Stimulated activated effector memory CD8-positive, alpha-beta T cell treated with anti-CD3 and anti-CD28 coated beads, Interleukin-12 subunit alpha, Interleukin-12 subunit beta, amount 100 ng/mL, for 72 hours (primary cell): ENCODE measurements at regions not wholly inside any gene's neighbourhood (a gene's known extent, or its start where the extent isn't known, plus 50 kb on each side); places are given as distances from the start of the nearest gene placed in this dataset.

ENCODE experiments used
- ATAC-seq: fragments of 150-1000 bp; cut with Tn5 transposase; 2 replicates; pipeline ENCODE4 v1.10.0; 2021
- DNase-seq, 2 donors: peaks; one replicate each; pipeline ENCODE4 v3.0.0; 2021 to 2022; ENCODE audit warnings: low spot score in 2 of 2
- H3K27ac Mint-ChIP-seq: one replicate; pipeline ENCODE4 v1.8.0; 2022; ENCODE audit warnings: mild to moderate bottlenecking, mixed read lengths
- H3K36me3 Mint-ChIP-seq: one replicate; pipeline ENCODE4 v1.8.0; 2022; ENCODE audit warnings: mild to moderate bottlenecking, mixed read lengths
- H3K4me1 Mint-ChIP-seq: one replicate; pipeline ENCODE4 v1.8.0; 2022; ENCODE audit warnings: mixed read lengths
- H3K4me3 Mint-ChIP-seq: one replicate; pipeline ENCODE4 v1.8.0; 2022; ENCODE audit warnings: mild to moderate bottlenecking, mixed read lengths
- H3K9me3 Mint-ChIP-seq: one replicate; pipeline ENCODE4 v1.8.0; 2022; ENCODE audit warnings: mixed read lengths

GRCh38 chr5:176711883-176712282, 64.6 kb downstream of the TSPAN17 start:
- ATAC-seq (no peak), DNase-seq (no peak)
- Mint-ChIP-seq H3K4me1 (no peaks in the 10 kb centered on the region), H3K36me3 (no peaks in the 10 kb centered on the region), H3K27ac (no peak overlapping the region), H3K9me3 (no peaks in the 10 kb centered on the region), H3K4me3 (no peak overlapping the region)

GRCh38 chr5:176712546-176713304, 65.4 kb downstream of the TSPAN17 start:
- Mint-ChIP-seq H3K4me1 (no peaks in the 10 kb centered on the region), H3K4me3 (no peak overlapping the region)

GRCh38 chr5:176713409-176713808, 66.1 kb downstream of the TSPAN17 start:
- no peaks in the 10 kb centered on the region for H3K4me1 Mint-ChIP-seq
- H3K36me3 Mint-ChIP-seq = no peaks in the 10 kb centered on the region
- DNase-seq (no peak), ATAC-seq (no peak)
- no peak overlapping the region for H3K27ac Mint-ChIP-seq
- H3K9me3 Mint-ChIP-seq = no peaks in the 10 kb centered on the region
- H3K4me3 Mint-ChIP-seq = no peak overlapping the region

More at GRCh38 chr5:176712546-176713304, 65.4 kb downstream of the TSPAN17 start:
- ATAC-seq = no peak
- DNase-seq = no peak
- H3K27ac Mint-ChIP-seq = no peak overlapping the region
- H3K36me3 Mint-ChIP-seq = no peaks in the 10 kb centered on the region
- H3K9me3 Mint-ChIP-seq = no peaks in the 10 kb centered on the region

GRCh38 chr5:176714067-176714466, 66.8 kb downstream of the TSPAN17 start:
- no peak for DNase-seq
- H3K4me1 Mint-ChIP-seq = no peaks in the 10 kb centered on the region
- no peak overlapping the region for H3K27ac Mint-ChIP-seq
- ATAC-seq = peak; percentile 26
- H3K4me3 Mint-ChIP-seq = no peak overlapping the region
- H3K9me3 Mint-ChIP-seq = no peaks in the 10 kb centered on the region
- no peaks in the 10 kb centered on the region for H3K36me3 Mint-ChIP-seq

GRCh38 chr5:176716320-176716719, 69.0 kb downstream of the TSPAN17 start:
- H3K4me1 Mint-ChIP-seq = no peaks in the 10 kb centered on the region
- no peaks in the 10 kb centered on the region for H3K9me3 Mint-ChIP-seq
- DNase-seq (no peak), ATAC-seq (no peak)
- no peak overlapping the region for H3K27ac Mint-ChIP-seq
- H3K4me3 Mint-ChIP-seq = no peak overlapping the region
- H3K36me3 Mint-ChIP-seq = no peaks in the 10 kb centered on the region

DNA sequence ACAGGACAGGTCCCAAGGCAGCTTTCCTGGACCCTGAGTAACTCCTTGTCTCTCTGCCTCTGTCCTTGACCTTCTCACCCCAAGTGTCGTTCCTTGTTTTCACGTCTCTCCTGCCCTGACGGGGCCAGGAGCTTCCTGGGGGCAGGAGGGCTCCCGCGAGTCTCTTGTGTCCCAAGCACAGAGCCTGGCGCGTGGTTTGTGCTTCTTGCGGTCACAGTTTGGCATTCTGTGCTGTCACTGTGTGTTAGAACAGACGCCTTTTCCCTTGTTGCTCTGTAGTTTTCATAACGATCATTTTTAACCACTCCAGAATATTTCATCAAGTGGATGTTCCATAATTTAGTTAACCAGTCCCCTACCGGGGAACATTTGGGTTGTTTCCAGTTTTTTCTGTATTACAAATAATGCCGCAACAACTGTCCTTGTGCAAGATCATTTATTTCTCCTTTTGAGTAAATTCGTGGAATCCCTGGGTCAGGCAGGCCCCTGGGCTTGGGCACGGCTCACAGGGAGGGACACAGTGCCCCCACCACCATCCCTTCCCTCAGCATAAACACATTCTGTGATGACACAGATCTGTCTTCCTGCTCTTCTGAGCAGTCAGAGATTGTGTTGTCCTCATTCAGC, 71.9 kb downstream of the TSPAN17 start:
- peaks cover 6% of the 10 kb centered on the region for H3K36me3 Mint-ChIP-seq
- H3K4me1 Mint-ChIP-seq = peaks cover 18% of the 10 kb centered on the region
- DNase-seq (no peak), ATAC-seq (no peak)
- H3K4me3 Mint-ChIP-seq = no peak overlapping the region
- no peaks in the 10 kb centered on the region for H3K9me3 Mint-ChIP-seq
- H3K27ac Mint-ChIP-seq = no peak overlapping the region

DNA sequence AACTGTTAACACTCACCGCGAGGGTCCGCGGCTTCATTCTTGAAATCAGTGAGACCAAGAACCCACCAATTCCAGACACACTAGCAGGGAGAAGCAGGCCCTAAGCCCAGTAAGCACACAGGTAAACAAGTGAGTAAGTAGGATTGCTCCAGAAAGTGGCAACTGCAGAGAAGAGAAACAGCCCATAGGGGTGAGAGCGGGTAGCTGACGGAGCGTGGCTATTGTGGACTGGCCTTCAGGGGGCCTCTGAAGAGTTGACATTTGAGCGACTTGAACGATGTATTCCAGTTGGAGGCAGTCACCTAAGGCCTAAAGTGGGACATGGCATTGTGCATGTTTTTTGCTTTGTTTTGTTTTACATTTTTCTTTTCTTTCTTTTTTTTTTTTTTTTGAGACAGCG, 74.2 kb downstream of the TSPAN17 start:
- no peak for DNase-seq
- no peak for ATAC-seq
- Mint-ChIP-seq H3K4me1 (peaks cover 33% of the 10 kb centered on the region), H3K4me3 (no peak overlapping the region), H3K27ac (no peak overlapping the region), H3K36me3 (peaks cover 6% of the 10 kb centered on the region), H3K9me3 (no peaks in the 10 kb centered on the region)

- Mint-ChIP-seq H3K27ac (no peak overlapping the region), H3K4me1 (peaks cover 39% of the 10 kb centered on the region), H3K4me3 (peak overlapping the region; percentile 31), H3K36me3 (peaks cover 6% of the 10 kb centered on the region), H3K9me3 (no peaks in the 10 kb centered on the region)
- DNase-seq (no peak), ATAC-seq (no peak)
Observed at GRCh38 chr5:176722757-176723156, 75.5 kb downstream of the TSPAN17 start.

- no peaks in the 10 kb centered on the region for H3K9me3 Mint-ChIP-seq
- DNase-seq (no peak), ATAC-seq (peak; percentile 82)
- peak overlapping the region; percentile 53 for H3K27ac Mint-ChIP-seq
- H3K36me3 Mint-ChIP-seq = peaks cover 6% of the 10 kb centered on the region
- H3K4me3 Mint-ChIP-seq = peak overlapping the region; percentile 31
- H3K4me1 Mint-ChIP-seq = peaks cover 39% of the 10 kb centered on the region
Observed at GRCh38 chr5:176723440-176723839, 76.2 kb downstream of the TSPAN17 start.

DNA sequence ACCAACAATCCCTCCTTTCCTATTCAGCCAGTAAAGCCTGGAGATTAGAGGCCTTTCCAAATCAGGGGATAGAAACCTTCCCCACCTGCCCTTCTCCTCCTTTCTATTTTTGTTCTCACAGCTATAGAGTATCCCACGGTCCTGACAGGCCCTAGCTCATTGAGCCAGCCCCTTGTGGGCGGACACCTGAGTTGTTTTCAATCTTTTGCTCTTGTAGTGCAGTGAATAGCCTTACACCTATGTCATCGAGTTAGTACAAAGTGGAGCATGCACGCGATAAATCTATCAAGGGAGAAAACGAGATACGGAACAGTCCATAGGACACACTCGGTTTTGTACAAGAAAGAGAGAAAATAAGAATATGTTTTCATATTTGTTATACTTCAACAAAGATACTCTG, 77.2 kb downstream of the TSPAN17 start:
- DNase-seq = no peak
- H3K4me1 Mint-ChIP-seq = peaks cover 39% of the 10 kb centered on the region
- H3K9me3 Mint-ChIP-seq = no peaks in the 10 kb centered on the region
- no peak overlapping the region for H3K4me3 Mint-ChIP-seq
- no peak for ATAC-seq
- H3K27ac Mint-ChIP-seq = peak overlapping the region; percentile 15
- H3K36me3 Mint-ChIP-seq = peaks cover 6% of the 10 kb centered on the region

DNA sequence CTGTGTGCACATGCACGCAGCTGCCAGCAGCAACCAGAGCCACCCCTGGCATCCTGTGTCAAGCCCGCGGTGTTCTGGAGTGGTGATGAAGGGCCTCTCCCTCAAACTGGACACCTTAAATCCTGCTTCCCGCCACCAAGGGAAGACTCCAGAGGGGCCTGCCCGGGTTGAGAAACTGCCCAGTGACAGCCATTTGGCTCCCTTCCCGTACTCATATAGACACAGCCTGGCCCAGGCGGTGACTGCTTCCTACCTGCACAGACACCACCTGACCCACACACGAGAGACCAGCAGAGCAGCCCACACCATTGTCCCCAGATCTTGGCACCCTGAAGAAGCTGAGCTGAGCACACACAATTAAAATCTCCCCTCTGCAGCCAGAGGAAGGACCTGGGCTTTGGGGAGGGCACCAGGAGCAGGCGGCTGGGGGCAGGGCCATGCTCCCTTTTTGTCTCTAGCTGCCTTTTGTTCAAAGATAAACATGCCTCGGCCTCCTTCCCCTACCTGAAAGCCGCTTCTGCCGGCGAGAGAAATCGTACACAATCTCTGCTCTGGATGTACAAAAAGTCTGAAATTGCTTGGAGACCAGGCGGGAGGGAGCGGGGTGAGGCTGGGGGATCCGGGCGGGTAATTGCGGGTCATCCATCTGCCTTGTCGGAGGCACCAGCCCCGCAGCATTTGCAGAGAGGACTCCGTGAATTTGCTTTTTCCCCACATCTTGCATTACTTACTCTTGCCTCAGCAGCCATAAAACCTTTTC, 78.4 kb downstream of the TSPAN17 start:
- DNase-seq (no peak), ATAC-seq (peak; percentile 5)
- Mint-ChIP-seq H3K27ac (no peak overlapping the region), H3K4me1 (peaks cover 39% of the 10 kb centered on the region), H3K4me3 (no peak overlapping the region), H3K36me3 (peaks cover 6% of the 10 kb centered on the region), H3K9me3 (no peaks in the 10 kb centered on the region)

- Mint-ChIP-seq H3K27ac (peak overlapping the region; percentile 68), H3K36me3 (peaks cover 6% of the 10 kb centered on the region), H3K4me3 (no peak overlapping the region), H3K9me3 (no peaks in the 10 kb centered on the region), H3K4me1 (peaks cover 39% of the 10 kb centered on the region)
- no peak for DNase-seq
- peak; percentile 52 for ATAC-seq
Observed at GRCh38 chr5:176726746-176727527, 79.7 kb downstream of the TSPAN17 start.

- peaks cover 37% of the 10 kb centered on the region for H3K4me1 Mint-ChIP-seq
Observed at GRCh38 chr5:176727528-176727900, 80.2 kb downstream of the TSPAN17 start.

DNA sequence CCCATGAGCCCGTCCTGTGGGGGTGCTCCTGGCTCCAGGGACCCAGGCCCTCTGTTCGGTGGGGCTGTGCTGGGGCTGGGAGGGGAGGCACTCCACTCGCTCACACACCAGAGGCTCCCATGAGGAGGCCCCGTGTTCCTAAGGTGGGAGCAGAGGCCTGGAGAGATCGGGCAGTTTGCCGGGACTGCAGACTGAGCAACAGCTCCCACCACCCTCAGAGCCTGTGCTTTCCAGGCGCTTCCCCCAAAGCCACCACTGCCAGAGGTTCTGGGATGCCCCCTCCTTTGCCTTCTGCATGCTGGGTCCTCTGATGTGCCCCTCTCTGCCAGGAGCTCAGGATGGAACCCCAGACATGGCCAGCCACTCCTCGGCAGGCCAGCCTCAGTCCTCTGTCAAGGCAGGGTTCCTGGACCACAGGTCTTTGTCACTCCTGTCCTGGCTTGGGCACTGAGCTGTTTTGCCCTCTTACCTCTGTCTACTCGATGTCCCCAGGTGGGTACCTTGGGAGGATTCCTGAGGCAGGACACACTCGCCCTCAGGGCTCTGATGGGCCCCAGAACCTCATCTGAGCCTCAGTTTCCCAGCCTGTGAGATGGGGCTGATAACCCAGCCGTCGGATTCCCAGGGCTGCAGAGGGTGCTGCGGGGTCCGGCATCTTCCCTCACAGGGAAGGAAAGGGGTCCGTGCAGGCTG, 80.8 kb downstream of the TSPAN17 start:
- no peak overlapping the region for H3K27ac Mint-ChIP-seq
- no peak overlapping the region for H3K4me3 Mint-ChIP-seq

More at GRCh38 chr5:176727528-176727900, 80.2 kb downstream of the TSPAN17 start:
- ATAC-seq (no peak), DNase-seq (no peak)
- Mint-ChIP-seq H3K36me3 (peaks cover 6% of the 10 kb centered on the region), H3K4me3 (no peak overlapping the region), H3K9me3 (no peaks in the 10 kb centered on the region), H3K27ac (no peak overlapping the region)

More for the DNA sequence above, 80.8 kb downstream of the TSPAN17 start:
- Mint-ChIP-seq H3K36me3 (peaks cover 6% of the 10 kb centered on the region), H3K9me3 (no peaks in the 10 kb centered on the region), H3K4me1 (peaks cover 30% of the 10 kb centered on the region)
- no peak for DNase-seq
- ATAC-seq = no peak
